ENCODE measurements at regions not wholly inside any gene's neighbourhood (a gene's known extent, or its start where the extent isn't known, plus 50 kb on each side); places are given as distances from the start of the nearest gene placed in this dataset.

DNA sequence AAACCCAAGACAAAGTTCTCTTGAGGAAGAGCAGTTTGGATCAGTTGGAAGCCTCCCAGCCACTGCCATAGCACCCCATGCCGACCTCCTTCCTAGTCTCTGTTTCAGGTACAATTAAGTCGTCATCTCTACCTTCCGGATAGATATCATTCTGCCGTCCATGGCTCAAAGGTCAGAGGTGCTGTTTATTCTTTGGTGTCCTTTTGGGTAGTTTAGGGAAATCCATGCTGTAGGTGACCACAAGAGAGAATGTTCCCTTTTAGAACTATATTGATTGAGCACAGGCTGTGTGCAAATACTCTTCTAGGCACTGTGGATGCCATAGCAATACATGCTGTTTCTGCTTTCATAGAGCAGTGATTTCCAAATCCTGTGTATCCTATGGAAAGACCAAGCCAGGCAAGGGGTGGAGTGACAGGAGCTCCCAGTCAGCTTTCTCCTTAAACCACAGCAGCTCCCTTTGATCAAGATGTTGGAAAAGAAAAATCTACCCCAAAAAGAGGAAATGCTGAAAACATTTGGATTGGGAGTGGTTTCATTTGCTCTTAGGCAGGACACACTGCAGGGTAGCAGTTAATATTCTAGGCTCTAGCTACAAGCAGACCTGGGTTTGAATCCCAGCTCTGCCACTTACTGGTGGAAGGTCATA is 127.9 kb downstream of the PALM2AKAP2 start (continued):
- TF ChIP-seq SNRNP70 (IDR thresholded peaks at IDR 0.05; ENCODE audit: low read depth, low read length) (no peak), ZNF883 (CRISPR knock-in tag; IDR thresholded peaks at IDR 0.05; ENCODE audit: not compliant biosample characterization) (no peak), SMC3 (IDR thresholded peaks at IDR 0.05; ENCODE audit: low read length) (no peak), ASH2L (IDR thresholded peaks at IDR 0.05; ENCODE audit: insufficient read length, low read depth, low read length) (no peak), TCF7 (IDR thresholded peaks at IDR 0.05; ENCODE audit: low read depth) (peak; percentile 26; the same call in 1 of the 2 replicates), ZSCAN12 (CRISPR knock-in tag; IDR thresholded peaks at IDR 0.05) (no peak), REPIN1 (CRISPR knock-in tag; IDR thresholded peaks at IDR 0.05; ENCODE audit: borderline replicate concordance, low read depth) (no peak), EP300 (IDR thresholded peaks at IDR 0.05; ENCODE audit: low read depth in 2 of 2, low read length in 2 of 2) (peak in 1 of 2 experiments; percentile 55; a peak in 1 of 4 replicates), EP300 (CRISPR knock-in tag; IDR thresholded peaks at IDR 0.05; ENCODE audit: borderline replicate concordance) (no peak), RFX5 (IDR thresholded peaks at IDR 0.05; ENCODE audit: low read depth, low read length) (no peak), ZNF275 (CRISPR knock-in tag; IDR thresholded peaks at IDR 0.05; ENCODE audit: borderline replicate concordance) (no peak), HNRNPUL1 (IDR thresholded peaks at IDR 0.05; ENCODE audit: low read depth, low read length) (no peak), ZNF761 (CRISPR knock-in tag; conservative IDR thresholded peaks at IDR 0.05) (no peak), NR2F1 (CRISPR knock-in tag; IDR thresholded peaks at IDR 0.05) (peak in 1 of 2 experiments; percentile 88; a peak in 2 of 4 replicates), SUZ12 (IDR thresholded peaks at IDR 0.05; ENCODE audit: low read depth, low read length) (no peak), SATB2 (CRISPR knock-in tag; IDR thresholded peaks at IDR 0.05) (no peak), PAXIP1 (CRISPR knock-in tag; conservative IDR thresholded peaks at IDR 0.05) (peak; percentile 69), MAF1 (CRISPR knock-in tag; IDR thresholded peaks at IDR 0.05; ENCODE audit: borderline replicate concordance) (no peak), HNF4A (CRISPR knock-in tag; IDR thresholded peaks at IDR 0.05) (peak; percentile 69), GFI1 (CRISPR knock-in tag; IDR thresholded peaks at IDR 0.05; ENCODE audit: borderline replicate concordance) (peak; percentile 80; the same call in 1 of the 2 replicates), ZNF710 (CRISPR knock-in tag; IDR thresholded peaks at IDR 0.05; ENCODE audit: borderline replicate concordance) (no peak)
- TF ChIP-seq, protein P1, sequence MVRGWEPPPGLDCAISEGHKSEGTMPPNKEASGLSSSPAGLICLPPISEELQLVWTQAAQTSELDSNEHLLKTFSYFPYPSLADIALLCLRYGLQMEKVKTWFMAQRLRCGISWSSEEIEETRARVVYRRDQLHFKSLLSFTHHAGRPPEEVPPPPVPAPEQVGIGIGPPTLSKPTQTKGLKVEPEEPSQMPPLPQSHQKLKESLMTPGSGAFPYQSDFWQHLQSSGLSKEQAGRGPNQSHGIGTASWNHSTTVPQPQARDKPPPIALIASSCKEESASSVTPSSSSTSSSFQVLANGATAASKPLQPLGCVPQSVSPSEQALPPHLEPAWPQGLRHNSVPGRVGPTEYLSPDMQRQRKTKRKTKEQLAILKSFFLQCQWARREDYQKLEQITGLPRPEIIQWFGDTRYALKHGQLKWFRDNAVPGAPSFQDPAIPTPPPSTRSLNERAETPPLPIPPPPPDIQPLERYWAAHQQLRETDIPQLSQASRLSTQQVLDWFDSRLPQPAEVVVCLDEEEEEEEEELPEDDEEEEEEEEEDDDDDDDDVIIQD (CRISPR knock-in tag; IDR thresholded peaks at IDR 0.05; ENCODE audit: low read depth) = no peak
